Ishikawa (cell line): ENCODE measurements at regions not wholly inside any gene's neighbourhood (a gene's known extent, or its start where the extent isn't known, plus 50 kb on each side); places are given as distances from the start of the nearest gene placed in this dataset.

Source experiments
- EP300 ChIP-seq: IDR thresholded peaks from 2 replicates; pipeline ENCODE4 v1.6.1; 2012; ENCODE audit warnings: borderline replicate concordance
- FOXM1 ChIP-seq: IDR thresholded peaks from 2 replicates; pipeline ENCODE4 v1.6.1; 2012; ENCODE audit warnings: low read depth, borderline replicate concordance
- NFIC ChIP-seq: IDR thresholded peaks from 2 replicates; pipeline ENCODE4 v1.6.1; 2012
- RAD21 ChIP-seq: IDR thresholded peaks from 2 replicates; pipeline ENCODE4 v1.6.1; 2012; ENCODE audit warnings: low read depth
- TAF1 ChIP-seq: IDR thresholded peaks from 2 replicates; pipeline ENCODE4 v1.6.1; 2012; ENCODE audit warnings: low read depth, mild to moderate bottlenecking
- TF ChIP-seq, protein P1 (sequence below): IDR thresholded peaks from 2 replicates; pipeline ENCODE4 v1.6.1; 2012

- no peak for TF ChIP-seq RAD21
- no peak for TF ChIP-seq NFIC
- no peak for TF ChIP-seq EP300
- TF ChIP-seq FOXM1: no peak
- TF ChIP-seq, protein P1, sequence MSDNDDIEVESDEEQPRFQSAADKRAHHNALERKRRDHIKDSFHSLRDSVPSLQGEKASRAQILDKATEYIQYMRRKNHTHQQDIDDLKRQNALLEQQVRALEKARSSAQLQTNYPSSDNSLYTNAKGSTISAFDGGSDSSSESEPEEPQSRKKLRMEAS: no peak
- no peak for TF ChIP-seq TAF1
Observed at GRCh38 chr3:15905041-15905440, 107.3 kb upstream of the ANKRD28 start.
